ENCODE measurements at regions not wholly inside any gene's neighbourhood (a gene's known extent, or its start where the extent isn't known, plus 50 kb on each side); places are given as distances from the start of the nearest gene placed in this dataset.

DNA sequence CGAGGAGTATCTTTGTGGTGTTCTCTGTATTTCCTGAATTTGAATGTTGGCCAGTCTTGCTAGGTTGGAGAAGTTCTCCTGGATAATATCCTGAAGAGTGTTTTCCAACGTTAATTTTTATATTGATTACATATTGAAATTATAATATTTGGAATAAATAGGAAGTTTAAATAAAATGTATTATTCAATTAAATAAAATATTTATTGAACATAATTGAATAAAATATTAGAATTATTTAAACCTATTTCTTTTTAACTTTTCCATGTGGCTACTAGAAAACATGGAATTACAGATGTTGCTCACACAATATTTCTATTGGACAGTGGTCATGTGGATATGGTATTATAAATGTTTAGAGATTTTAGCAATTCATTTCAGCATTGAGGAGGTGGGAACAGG, 170.8 kb upstream of the FST start:
- TF ChIP-seq, protein P1, sequence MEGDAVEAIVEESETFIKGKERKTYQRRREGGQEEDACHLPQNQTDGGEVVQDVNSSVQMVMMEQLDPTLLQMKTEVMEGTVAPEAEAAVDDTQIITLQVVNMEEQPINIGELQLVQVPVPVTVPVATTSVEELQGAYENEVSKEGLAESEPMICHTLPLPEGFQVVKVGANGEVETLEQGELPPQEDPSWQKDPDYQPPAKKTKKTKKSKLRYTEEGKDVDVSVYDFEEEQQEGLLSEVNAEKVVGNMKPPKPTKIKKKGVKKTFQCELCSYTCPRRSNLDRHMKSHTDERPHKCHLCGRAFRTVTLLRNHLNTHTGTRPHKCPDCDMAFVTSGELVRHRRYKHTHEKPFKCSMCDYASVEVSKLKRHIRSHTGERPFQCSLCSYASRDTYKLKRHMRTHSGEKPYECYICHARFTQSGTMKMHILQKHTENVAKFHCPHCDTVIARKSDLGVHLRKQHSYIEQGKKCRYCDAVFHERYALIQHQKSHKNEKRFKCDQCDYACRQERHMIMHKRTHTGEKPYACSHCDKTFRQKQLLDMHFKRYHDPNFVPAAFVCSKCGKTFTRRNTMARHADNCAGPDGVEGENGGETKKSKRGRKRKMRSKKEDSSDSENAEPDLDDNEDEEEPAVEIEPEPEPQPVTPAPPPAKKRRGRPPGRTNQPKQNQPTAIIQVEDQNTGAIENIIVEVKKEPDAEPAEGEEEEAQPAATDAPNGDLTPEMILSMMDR (IDR thresholded peaks at IDR 0.05), result no peak
- no peak for TF ChIP-seq POLR2AphosphoS5 (IDR thresholded peaks at IDR 0.05)
- TF ChIP-seq POLR2A (IDR thresholded peaks at IDR 0.05), result no peak

Data from prostate gland (tissue), 2 donors.